Esophagus squamous epithelium (tissue), 5 donors: ENCODE measurements at regions not wholly inside any gene's neighbourhood (a gene's known extent, or its start where the extent isn't known, plus 50 kb on each side); places are given as distances from the start of the nearest gene placed in this dataset.

ENCODE experiments used
- DNase-seq: peaks from one replicate; lab custom pipeline; 2025; lab: John Stamatoyannopoulos, UW
- H3K27ac ChIP-seq, 4 donors: fragments of 200-600 bp; sonication (generic); one replicate each; pipeline ENCODE4 v1.5.1; 2016 to 2019; ENCODE audit warnings: mild to moderate bottlenecking in 1 of 4
- H3K27me3 ChIP-seq, 4 donors: fragments of 200-600 bp; sonication (generic); 1 replicate in 3 of 4; 2 replicates in 1 of 4; pipeline versions ENCODE4 v1.5.1 to v1.6.0; 2017 to 2021; ENCODE audit warnings: antibody characterized with exemption in 1 of 4
- H3K36me3 ChIP-seq, 3 donors: fragments of 200-600 bp; sonication (generic); one replicate each; pipeline ENCODE4 v1.5.1; 2016 to 2019
- H3K4me1 ChIP-seq, 3 donors: fragments of 200-600 bp; sonication (generic); one replicate each; pipeline ENCODE4 v1.5.1; 2017 to 2019
- H3K4me3 ChIP-seq, 4 donors: fragments of 200-600 bp; sonication (generic); 1 replicate in 3 of 4; 2 replicates in 1 of 4; pipeline ENCODE4 v1.5.1; 2016 to 2019; ENCODE audit warnings: mild to moderate bottlenecking in 2 of 4, moderate library complexity in 1 of 4
- H3K9me3 ChIP-seq, 3 donors: fragments of 200-600 bp; sonication (generic); one replicate each; pipeline ENCODE4 v1.5.1; 2016 to 2019
- POLR2A ChIP-seq, 4 donors: fragments of 450-650 bp; IDR thresholded peaks; one replicate each; pipeline ENCODE4 v1.6.1; 2017; ENCODE audit warnings: antibody characterized with exemption in 4 of 4, mild to moderate bottlenecking in 4 of 4, moderate library complexity in 3 of 4
- WGBS, 2 donors: methylation state at CpG; one replicate each; pipeline ENCODE4 v1.1.5; 2018; 5-methylcytosine and 5-hydroxymethylcytosine counted together
- intact Hi-C: fragments of 100-400 bp; cut with DNase I; formaldehyde crosslinking; loops from one replicate; pipeline ENCODE4 v1.15.0; 2022
- TF ChIP-seq, protein P1 (sequence below), 6 experiments: fragments of 450-650 bp in 4 of 6; fragments of 200-600 bp in 2 of 6; sonication (generic) in 2 of 6; IDR thresholded peaks; one replicate each; pipeline ENCODE4 v1.5.1; 2016 to 2019; ENCODE audit warnings: antibody characterized with exemption in 6 of 6, mild to moderate bottlenecking in 4 of 6, moderate library complexity in 4 of 6
- donor health status: DM: yes; HTN: yes; CAD: no.

DNA sequence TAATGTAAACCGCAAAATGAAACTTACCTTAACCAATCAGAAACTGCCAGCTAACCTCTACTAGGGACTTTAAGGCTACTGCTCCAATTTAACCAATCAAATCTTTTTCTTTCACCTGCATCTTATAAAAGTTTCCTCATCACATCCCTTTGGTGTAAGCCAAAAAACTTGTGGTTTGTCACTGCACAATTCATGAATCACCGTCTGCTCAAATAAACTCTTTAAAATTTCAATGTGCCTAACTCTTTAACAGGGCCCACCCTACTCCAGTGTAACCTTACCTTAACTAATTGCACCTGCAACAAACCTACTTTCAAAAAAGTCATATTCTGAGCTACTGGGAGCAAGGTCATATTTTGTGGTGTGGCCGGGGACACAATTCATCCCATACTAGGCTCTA lies 172.2 kb upstream of the GRAMD2B start:
- Histone ChIP-seq H3K36me3 (no peaks in the 10 kb centered on the region), H3K4me1 (no peaks in the 10 kb centered on the region), H3K4me3 (no peak overlapping the region), H3K27me3 (no peaks in the 10 kb centered on the region), H3K27ac (no peak overlapping the region), H3K9me3 (no peaks in the 10 kb centered on the region)
- 95 to 97% methylated on average over 3 of the region's 3 CpGs for WGBS, 2 donors
- TF ChIP-seq POLR2A (IDR thresholded peaks at IDR 0.05): no peak
- DNase-seq: no peak
- intact Hi-C loops: no loop called here

DNA sequence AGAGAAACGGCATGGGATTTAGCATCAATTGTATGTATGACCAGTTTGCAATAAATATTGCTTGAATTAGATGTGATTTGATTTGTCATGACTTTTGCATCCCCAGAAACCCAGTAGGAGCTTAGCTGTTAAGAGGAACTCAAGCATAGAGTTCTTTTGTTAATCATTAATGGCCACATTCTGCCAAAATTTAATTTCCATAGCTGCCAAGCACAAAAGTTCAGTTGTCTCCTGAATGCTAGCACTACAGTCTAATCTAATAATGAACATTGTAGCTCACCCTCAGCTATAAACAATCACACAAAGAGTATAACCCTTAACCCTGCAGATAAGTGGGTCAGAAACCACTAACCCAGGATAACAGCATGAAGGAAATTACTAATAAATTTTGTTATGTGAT lies 169.8 kb upstream of the GRAMD2B start:
- Histone ChIP-seq H3K4me1 (no peaks in the 10 kb centered on the region), H3K36me3 (no peaks in the 10 kb centered on the region), H3K9me3 (peaks cover 0 to 2% (median 0%) of the 10 kb centered on the region in 3 donors), H3K27me3 (no peaks in the 10 kb centered on the region), H3K4me3 (no peak overlapping the region), H3K27ac (no peak overlapping the region)
- intact Hi-C loops: no loop called here
- TF ChIP-seq, protein P1, sequence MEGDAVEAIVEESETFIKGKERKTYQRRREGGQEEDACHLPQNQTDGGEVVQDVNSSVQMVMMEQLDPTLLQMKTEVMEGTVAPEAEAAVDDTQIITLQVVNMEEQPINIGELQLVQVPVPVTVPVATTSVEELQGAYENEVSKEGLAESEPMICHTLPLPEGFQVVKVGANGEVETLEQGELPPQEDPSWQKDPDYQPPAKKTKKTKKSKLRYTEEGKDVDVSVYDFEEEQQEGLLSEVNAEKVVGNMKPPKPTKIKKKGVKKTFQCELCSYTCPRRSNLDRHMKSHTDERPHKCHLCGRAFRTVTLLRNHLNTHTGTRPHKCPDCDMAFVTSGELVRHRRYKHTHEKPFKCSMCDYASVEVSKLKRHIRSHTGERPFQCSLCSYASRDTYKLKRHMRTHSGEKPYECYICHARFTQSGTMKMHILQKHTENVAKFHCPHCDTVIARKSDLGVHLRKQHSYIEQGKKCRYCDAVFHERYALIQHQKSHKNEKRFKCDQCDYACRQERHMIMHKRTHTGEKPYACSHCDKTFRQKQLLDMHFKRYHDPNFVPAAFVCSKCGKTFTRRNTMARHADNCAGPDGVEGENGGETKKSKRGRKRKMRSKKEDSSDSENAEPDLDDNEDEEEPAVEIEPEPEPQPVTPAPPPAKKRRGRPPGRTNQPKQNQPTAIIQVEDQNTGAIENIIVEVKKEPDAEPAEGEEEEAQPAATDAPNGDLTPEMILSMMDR (IDR thresholded peaks at IDR 0.05): no peak
- no peak for TF ChIP-seq POLR2A (IDR thresholded peaks at IDR 0.05)
- DNase-seq: no peak
- 29 to 55% methylated on average over 1 of the region's 1 CpG for WGBS, 2 donors

DNA sequence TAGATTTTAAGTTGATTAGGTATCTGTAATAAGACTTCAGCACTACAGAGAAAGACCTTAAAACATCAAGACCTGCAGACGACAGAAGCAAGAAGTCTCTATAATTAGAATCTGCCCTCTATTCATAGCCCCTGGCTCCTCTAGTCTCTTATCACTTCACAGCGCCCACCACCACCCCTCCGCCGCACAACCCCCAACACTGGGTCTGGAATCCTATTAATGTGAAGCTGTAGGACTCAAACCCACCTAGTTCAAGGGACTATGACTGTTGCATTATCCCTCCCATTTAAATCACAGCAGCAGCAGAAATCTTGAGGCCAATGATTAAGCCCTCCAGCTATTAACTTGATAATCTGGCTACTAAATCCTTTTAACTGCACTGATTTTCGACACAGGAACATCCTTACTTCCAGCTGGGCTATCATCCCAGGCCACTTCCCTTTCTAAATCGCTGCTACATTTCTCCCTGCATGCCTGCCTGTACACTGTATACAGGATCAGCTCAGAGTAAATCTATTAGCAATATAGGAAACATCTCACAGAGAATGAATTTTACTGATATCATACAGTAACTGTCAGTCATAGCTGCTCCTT lies 159.5 kb upstream of the GRAMD2B start:
- Histone ChIP-seq H3K4me1 (peaks cover 0 to 19% (median 0%) of the 10 kb centered on the region in 3 donors), H3K4me3 (no peak overlapping the region), H3K36me3 (no peaks in the 10 kb centered on the region), H3K9me3 (peaks cover 0 to 8% (median 0%) of the 10 kb centered on the region in 3 donors), H3K27me3 (no peaks in the 10 kb centered on the region), H3K27ac (no peak overlapping the region)
- 57 to 60% methylated on average over 4 to 6 of the region's 6 CpGs for WGBS, 2 donors
- no peak for TF ChIP-seq POLR2A (IDR thresholded peaks at IDR 0.05)
- TF ChIP-seq, protein P1 (IDR thresholded peaks at IDR 0.05): no peak
- intact Hi-C loops: no loop called here
- no peak for DNase-seq

DNA sequence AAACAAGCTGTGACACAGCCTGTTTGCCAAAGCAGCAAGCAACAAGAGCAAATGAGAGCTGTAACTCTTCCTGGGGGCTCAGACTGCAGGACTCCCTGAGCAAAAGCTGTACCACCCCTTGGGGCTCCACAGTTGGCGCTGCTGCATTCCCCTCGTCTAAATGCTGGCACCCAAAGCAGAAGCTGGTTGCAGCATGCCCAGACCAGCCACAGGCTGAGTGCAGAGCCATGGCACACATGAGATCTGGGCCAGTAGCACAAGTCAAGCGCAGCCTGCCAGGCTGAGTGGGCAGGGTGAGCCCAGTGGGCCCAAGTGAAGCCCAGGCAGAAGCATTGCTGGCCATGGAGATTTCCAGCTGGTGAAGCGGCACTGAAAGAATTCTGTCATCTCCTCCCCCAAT lies 157.3 kb upstream of the GRAMD2B start:
- Histone ChIP-seq H3K27ac (no peak overlapping the region), H3K4me3 (no peak overlapping the region), H3K27me3 (no peaks in the 10 kb centered on the region), H3K4me1 (peaks cover 0 to 19% (median 0%) of the 10 kb centered on the region in 3 donors), H3K9me3 (no peaks in the 10 kb centered on the region), H3K36me3 (no peaks in the 10 kb centered on the region)
- intact Hi-C loops: no loop called here
- no peak for DNase-seq
- no peak for TF ChIP-seq POLR2A (IDR thresholded peaks at IDR 0.05)
- TF ChIP-seq, protein P1 (IDR thresholded peaks at IDR 0.05): no peak
- WGBS, 2 donors: 83 to 88% methylated on average over 1 of the region's 4 CpGs

DNA sequence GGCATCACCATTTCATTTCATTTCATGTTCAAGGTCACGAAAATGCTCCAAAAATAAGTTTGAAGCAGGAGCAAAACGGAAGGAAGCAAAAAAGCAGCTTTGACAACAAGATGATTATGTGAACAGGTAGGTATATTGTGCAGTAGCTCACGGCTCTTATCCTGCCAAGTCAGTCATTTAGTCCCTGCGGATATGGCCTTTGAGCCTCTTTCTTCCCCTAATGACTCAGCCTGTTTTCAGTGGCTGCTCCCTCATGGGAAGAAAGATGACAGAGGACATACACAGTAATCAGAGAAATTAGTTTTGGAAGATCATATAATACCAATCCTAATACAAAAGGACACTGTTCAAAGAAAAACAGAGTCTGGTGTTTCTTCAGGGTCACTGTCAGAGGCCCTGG lies 155.8 kb upstream of the GRAMD2B start:
- intact Hi-C loops: no loop called here
- no peak for TF ChIP-seq POLR2A (IDR thresholded peaks at IDR 0.05)
- TF ChIP-seq, protein P1 (IDR thresholded peaks at IDR 0.05): no peak
- no peaks in the 10 kb centered on the region for H3K9me3 ChIP-seq

More for the DNA sequence above, 155.8 kb upstream of the GRAMD2B start:
- no peak for DNase-seq
- Histone ChIP-seq H3K4me3 (no peak overlapping the region), H3K27ac (no peak overlapping the region), H3K27me3 (no peaks in the 10 kb centered on the region), H3K36me3 (no peaks in the 10 kb centered on the region), H3K4me1 (peaks cover 0 to 19% (median 0%) of the 10 kb centered on the region in 3 donors)
- 35 to 38% methylated on average over 4 of the region's 4 CpGs for WGBS, 2 donors
